NCI-H82 (cell line): ENCODE measurements at regions not wholly inside any gene's neighbourhood (a gene's known extent, or its start where the extent isn't known, plus 50 kb on each side); places are given as distances from the start of the nearest gene placed in this dataset.
"Not testable (repeated sequence)": the region's sequence is repeated elsewhere in the genome, so short reads cannot be mapped to it uniquely, and the experiment has no call there.

Experiments
- DNase-seq: peaks from one replicate; lab custom pipeline; 2025; lab: John Stamatoyannopoulos, UW

DNA sequence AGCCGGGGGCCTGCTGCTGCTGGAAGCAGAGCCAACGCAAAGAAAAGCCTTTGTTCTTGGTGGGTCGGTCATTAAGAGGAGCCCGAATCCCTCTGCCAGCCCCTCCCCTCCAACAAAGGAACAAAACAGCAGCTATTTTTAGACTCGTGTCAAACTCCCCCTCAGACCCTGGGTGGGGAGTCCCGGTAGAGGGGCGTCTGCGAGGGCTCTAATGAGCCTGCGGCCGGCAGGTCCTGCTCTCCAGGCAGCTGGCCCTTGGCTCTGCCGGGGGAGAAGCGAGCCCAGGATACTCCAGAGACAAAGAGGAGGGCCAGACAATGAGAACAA lies 114.0 kb downstream of the LHX2 start:
- no peak for DNase-seq

DNA sequence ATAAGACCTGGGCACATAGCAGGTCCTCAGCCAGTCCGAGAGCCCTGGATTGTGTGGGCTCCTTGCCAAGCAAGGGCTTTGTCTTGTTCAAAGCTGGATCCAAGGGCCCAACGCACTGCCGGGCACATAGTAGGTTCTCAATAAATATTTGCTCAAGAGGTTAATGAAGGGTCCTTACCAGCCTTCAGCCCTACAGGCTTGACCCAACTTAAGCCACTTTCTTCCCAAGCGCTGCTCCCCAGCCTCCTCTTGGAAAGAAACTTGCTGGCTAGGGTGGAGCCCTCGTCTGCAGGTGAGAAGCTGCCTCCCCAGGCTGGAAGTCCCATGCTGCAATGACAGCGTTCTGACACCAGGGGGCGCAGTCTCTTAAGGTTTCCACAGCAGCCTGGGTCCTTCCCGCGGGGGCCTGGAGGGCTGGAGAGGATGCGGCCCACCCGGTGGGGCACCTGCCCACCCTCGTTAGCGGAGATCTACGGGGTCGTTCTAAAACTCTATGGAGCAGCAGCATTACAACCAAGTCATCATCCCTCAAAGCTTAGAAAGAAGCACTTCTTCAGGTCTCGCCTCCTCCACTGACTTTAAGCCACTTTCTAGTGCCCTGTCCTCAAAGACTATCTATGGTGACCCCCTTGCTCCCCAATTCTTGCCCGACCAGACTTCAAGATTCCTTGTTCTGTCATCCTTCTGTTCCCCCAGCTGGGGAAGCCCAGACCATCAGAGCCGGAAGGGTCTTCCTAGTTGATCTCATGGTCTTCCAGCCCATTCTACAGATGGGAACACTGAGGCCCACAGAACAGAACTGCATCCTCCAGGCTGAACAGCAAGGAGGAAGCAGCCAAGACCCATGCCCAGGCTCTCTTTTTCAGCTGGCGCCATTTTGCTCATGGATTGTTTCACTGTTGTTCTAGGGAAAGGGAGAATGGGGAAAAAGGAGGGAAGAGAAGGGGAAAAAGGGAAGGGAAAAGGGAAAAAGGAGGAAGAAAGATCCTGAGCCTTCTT lies 115.4 kb downstream of the LHX2 start:
- peak; percentile 81 for DNase-seq

DNA sequence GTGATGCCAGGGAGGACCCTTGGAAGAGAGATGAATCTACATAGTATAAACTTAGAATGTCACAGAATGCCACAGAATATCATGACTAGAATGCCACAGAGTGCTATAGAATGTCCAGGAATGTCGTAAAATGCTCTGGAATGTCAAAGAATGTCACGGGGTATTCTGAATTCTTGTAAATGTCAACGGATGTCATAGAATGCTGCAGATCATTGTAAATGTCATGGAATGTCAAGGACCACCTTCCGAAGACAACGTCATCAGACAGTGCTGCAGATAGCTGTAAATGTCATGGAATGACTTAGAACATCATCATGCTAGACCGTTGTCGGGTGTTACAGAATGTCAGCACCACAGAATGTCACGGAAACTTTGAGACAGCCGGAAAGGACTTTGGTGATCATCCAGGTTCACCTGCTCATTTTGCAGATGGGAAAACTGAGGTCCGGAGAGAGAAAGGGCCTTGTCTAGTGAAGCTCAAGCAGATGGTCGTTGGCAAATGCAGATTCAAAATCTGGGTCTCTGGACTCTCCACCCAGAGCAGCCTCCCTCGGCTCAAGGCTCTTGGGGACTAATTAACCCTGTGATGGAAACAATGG lies 117.1 kb downstream of the LHX2 start:
- no peak for DNase-seq

DNA sequence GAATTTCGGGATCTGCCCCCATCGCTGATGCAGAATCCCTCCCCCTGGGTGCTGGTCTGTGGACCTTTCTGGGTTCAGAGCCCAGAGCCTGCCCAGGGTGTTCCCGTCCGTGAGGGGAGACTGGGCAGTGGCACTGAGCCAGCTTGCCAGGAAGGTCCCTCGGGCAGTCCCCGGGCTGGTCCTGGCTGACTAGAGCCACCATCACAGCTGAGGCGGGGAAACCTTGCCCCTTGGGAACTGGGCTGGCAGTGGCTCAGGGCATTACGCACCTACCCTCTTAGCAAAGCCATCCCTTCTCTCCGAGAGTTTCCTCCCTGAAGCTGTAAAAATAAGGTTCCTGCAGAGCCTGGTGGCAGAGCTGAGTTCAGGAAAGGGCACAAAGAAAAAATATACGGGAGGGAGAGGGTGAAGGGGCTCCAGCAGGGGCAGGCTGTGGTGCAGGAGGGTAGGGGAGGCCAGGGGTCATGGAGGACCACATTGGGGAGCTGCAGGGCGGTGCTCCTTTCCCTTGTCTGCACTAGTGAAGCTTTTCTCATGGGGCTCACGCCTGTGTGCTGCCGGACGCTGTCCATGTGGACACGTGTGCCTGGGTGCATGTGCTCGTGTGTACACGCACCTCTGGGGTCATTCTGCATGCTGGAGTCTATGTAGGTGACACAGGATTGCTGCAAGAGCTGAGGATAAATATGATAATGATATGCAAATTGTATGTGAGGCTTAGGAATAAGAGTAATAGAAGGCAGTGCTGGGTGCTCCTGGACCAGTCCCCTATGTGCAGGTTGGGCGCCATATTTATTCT lies 118.9 kb downstream of the LHX2 start:
- DNase-seq, result no peak

GRCh38 chr9:124131518-124131917 lies 120.0 kb downstream of the LHX2 start:
- not testable (repeated sequence) for DNase-seq

DNA sequence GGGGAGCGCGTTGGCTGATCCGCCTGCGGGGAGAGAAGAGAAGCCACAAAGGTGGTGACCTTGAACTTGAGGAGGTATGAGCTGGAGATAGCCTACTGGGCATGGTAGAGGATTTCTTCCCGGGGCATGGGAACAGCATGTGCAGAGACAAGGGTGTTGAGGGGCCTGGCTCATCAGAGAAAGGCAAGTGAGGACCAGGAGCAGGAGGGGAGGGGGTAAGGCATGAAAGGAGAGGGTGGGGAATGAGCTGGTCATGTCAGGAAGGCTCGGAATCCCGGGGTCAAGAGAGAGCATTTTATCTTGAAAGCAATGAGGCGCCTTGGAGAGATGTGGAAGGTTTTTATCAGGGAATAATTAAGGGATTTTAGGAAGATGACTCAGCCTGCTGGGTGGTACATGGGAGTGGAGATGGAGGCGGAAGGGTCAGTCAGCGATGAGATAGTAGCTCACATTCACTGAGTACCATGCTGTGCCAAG lies 121.1 kb downstream of the LHX2 start:
- no peak for DNase-seq

GRCh38 chr9:124133727-124134126 lies 122.2 kb downstream of the LHX2 start:
- DNase-seq, result no peak

- DNase-seq, result no peak
Measured at GRCh38 chr9:124134526-124134925, 123.0 kb downstream of the LHX2 start.

GRCh38 chr9:124135813-124136365 lies 121.9 kb upstream of the NEK6 start:
- no peak for DNase-seq

GRCh38 chr9:124137009-124137943 lies 120.5 kb upstream of the NEK6 start:
- DNase-seq, result no peak

DNA sequence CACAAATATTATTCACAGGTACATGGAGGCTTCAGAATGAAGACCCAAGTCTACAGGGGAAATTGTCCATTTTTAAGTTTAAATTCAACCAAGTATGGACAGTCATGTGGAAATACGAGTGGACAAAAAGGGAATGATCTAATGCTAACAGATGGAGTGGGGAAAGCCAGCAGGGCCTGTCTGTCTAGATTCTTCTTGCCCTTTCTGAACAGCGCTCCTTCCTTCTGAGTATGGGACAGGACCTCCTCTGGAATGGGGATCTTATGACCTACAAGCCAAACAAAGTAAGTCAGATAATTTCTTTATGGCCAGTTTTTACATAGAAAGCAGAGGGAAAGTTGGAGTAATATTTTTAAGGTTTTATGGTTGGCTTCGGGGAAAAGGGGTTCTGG lies 119.8 kb upstream of the NEK6 start:
- no peak for DNase-seq

DNA sequence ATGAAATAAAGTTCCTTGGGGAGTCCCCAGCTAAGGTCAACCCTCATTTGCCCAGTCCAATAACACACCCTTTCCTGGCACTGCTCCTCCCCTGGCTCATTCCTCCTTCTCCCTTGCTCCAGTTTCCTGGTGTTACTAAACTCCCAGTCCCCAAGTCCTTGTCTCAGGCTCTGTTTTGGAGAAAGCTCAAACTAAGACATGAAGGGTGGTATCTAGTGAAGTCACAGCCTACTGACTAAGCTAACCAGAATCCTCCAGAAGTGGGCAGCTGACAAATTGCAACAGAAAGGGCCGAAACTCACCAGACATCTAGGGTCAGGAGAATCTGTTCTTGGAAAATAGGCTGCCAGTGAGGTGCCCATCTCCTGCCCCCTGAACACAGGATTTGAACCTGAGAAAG lies 118.7 kb upstream of the NEK6 start:
- no peak for DNase-seq

- DNase-seq, result no peak
Measured at GRCh38 chr9:124140941-124141568, 116.7 kb upstream of the NEK6 start.

DNA sequence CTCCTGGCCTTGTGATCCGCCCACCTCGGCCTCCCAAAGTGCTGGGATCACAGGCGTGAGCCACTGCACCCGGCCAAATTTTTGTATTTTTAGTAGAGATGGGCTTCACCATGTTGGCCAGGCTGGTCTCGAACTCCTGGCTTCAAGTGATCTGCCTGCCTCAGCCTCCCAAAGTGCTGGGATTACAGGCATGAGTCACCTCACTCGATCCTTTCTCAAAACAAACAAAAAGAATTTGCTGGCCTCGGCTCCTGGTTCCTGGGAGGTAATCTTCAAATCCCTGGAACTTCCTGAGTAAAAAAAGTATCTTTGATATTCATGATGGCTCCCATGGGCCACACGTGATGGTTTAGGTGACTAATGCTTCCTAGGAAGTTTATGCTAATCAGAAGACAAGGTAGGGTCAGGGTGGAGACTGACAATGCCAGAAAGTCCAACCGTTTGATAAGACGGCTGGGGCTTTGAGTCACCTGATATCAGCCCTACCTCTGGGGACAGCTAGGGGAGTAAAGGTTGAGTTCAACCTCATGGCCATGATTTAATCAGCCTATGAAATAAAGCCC lies 113.1 kb upstream of the NEK6 start:
- not testable (repeated sequence) for DNase-seq

- DNase-seq, result no peak
Measured at GRCh38 chr9:124146031-124146561, 111.7 kb upstream of the NEK6 start.

DNA sequence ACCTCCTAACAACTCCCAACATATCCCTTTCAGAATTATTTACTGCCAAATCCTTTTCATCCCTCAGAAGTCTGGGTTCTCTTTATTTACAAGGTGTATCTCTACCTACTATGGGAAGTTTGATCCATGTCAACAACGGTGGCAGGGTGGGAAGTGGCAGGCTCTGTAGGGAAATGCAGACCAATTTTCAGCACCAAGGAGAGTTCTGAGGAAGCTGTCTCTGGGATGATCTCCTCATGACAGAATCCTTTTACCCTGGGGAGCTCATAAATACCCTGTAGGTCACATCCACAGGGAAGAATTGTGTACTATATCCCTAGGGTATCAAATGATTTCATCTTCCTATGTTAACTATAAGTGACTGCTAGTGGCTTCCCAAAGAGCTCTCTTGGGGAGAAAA lies 107.8 kb upstream of the NEK6 start:
- DNase-seq, result no peak

DNA sequence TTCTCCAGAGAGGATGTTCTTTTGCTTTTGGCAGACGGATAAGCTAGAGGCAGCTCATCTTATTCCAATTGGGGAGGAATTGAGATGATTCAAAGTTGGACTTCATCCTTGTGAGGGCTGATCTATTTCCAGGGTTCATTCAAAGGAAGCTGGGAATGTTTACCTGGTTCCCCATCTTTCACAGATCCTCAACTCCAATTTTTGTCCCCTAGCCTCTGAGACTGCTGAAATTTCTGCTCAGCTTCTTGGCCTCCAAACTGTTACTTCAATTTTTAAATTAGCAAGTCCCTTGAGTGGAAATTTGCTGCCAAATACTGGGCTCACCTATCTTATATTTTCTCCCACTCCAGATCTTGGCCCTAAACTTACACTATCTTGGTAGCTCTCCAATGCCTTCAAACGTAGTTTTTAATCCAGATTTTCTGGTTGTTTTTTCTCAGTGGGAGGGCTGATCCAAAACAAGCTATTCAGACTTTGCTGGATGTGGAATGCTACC lies 93.9 kb upstream of the NEK6 start:
- no peak for DNase-seq

DNA sequence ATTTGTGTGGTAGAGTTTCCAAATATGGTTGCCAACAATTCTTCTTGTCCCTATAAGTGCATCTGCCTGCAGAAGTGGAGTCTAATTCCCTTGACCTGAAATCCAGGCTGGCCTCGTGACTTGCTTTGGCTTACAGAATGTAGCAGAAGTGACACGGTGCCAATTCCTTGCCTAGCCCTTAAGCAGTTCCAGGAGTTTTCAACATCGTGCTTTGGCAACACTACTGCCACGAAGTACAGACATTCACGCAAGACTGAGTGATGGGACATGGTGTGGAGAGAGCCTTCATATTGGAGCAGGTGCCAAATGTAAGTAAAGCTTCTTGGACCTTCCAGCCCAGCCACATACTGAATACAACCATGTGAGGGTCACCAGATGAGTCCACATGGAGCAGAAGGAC lies 92.9 kb upstream of the NEK6 start:
- no peak for DNase-seq

GRCh38 chr9:124174433-124174832 lies 83.3 kb upstream of the NEK6 start:
- DNase-seq, result no peak

- DNase-seq, result not testable (repeated sequence)
Measured at GRCh38 chr9:124177522-124177921, 80.2 kb upstream of the NEK6 start.
